ENCODE measurements at regions not wholly inside any gene's neighbourhood (a gene's known extent, or its start where the extent isn't known, plus 50 kb on each side); places are given as distances from the start of the nearest gene placed in this dataset.

DNA sequence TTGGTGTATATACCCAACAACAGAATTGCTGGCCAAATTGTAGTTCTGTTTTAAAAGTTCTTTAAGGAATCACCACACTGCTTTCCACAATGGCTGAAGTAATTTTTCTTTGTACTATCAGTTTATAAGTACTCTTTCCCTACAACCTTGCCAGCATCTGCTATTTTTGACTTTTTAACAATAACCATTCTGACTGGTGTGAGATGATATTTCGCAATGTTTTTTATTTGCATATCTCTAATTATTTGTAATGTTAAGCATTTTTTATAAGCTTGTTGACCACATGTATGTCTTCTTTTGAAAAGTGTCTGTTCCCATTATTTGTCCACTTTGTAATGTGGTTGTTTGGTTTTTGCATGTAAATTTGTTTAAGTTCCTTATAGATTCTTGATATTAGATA, 509.9 kb upstream of the POU3F4 start:
- TF ChIP-seq POLR2A (IDR thresholded peaks at IDR 0.05) = no peak
- TF ChIP-seq, protein P1, sequence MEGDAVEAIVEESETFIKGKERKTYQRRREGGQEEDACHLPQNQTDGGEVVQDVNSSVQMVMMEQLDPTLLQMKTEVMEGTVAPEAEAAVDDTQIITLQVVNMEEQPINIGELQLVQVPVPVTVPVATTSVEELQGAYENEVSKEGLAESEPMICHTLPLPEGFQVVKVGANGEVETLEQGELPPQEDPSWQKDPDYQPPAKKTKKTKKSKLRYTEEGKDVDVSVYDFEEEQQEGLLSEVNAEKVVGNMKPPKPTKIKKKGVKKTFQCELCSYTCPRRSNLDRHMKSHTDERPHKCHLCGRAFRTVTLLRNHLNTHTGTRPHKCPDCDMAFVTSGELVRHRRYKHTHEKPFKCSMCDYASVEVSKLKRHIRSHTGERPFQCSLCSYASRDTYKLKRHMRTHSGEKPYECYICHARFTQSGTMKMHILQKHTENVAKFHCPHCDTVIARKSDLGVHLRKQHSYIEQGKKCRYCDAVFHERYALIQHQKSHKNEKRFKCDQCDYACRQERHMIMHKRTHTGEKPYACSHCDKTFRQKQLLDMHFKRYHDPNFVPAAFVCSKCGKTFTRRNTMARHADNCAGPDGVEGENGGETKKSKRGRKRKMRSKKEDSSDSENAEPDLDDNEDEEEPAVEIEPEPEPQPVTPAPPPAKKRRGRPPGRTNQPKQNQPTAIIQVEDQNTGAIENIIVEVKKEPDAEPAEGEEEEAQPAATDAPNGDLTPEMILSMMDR (IDR thresholded peaks at IDR 0.05) = no peak
